ENCODE measurements at regions not wholly inside any gene's neighbourhood (a gene's known extent, or its start where the extent isn't known, plus 50 kb on each side); places are given as distances from the start of the nearest gene placed in this dataset.
"Not testable (repeated sequence)": the region's sequence is repeated elsewhere in the genome, so short reads cannot be mapped to it uniquely, and the experiment has no call there.

GRCh38 chr2:21194147-21194546 is 70.4 kb downstream of the TDRD15 start:
- no peak for DNase-seq (ENCODE audit: low read depth, low spot score)

GRCh38 chr2:21194858-21195271 is 71.1 kb downstream of the TDRD15 start:
- DNase-seq (ENCODE audit: low read depth, low spot score) = no peak

GRCh38 chr2:21195326-21195725 is 71.6 kb downstream of the TDRD15 start:
- DNase-seq (ENCODE audit: low read depth, low spot score) = no peak

GRCh38 chr2:21198637-21199036 is 74.9 kb downstream of the TDRD15 start:
- no peak for DNase-seq (ENCODE audit: low read depth, low spot score)

DNA sequence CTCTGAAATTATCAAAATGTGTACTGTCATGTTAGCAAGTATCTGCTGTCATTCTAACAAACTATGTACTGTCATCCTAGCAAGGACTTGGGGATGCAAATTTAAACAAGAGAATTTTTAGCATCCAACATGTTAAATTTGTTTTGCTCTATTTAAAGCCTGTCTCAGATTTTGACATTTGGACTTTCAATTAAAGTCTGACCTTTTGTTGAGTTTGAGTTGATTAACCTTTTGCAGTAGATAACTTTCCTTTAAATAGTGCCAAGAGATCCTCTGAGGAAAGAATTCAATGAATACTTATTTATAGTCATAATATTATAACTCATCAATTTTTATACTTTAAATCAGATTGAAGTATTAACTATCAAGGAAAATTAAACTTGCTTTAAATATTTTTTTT is 80.2 kb downstream of the TDRD15 start:
- no peak for DNase-seq (ENCODE audit: low read depth, low spot score)

- DNase-seq (ENCODE audit: low read depth, low spot score) = not testable (repeated sequence)
These were observed 90.3 kb downstream of the TDRD15 start for GRCh38 chr2:21214085-21214484.

DNA sequence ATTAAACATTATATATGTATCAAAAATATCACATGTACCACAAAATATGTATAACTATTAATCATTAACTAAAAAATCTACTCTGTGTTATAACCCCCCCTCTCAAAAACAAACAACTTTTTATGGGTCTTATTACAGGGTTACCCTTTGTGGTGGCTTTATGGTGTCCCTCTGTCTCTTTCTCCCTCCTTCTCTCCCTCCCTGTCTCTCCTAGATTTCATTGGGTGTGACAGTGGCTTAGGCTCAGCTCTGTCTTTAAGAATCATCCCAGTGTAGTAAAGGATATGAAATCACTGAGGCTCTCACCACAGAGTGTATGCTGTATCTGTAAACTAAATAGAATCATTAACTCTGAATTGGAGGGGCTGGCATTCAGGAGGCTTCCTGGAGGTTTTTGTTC is 93.7 kb downstream of the TDRD15 start:
- DNase-seq (ENCODE audit: low read depth, low spot score) = no peak

DNA sequence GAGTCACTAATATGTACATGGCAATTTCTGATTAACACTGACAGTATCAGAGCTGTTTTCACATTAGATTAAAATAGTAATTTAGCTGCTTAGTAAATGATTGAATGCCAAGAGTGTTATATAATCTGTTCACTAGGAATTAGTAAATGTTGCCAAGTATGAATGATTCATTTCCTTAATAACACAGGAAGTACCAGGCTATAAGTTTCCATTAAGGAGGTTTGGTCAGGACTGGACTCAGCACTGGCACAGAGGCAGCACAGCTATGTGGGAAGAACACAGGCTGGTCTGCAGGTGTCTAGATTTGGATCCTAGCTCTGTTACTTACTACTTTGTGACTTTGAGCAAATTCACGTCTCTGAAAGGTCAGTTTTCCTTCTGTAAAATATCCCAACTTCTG is 97.2 kb downstream of the TDRD15 start:
- no peak for DNase-seq (ENCODE audit: low read depth, low spot score)

- DNase-seq (ENCODE audit: low read depth, low spot score) = no peak
These were observed 99.8 kb downstream of the TDRD15 start for GRCh38 chr2:21223618-21224017.

- DNase-seq (ENCODE audit: low read depth, low spot score) = no peak
These were observed 104.5 kb downstream of the TDRD15 start for GRCh38 chr2:21228041-21228895.

DNA sequence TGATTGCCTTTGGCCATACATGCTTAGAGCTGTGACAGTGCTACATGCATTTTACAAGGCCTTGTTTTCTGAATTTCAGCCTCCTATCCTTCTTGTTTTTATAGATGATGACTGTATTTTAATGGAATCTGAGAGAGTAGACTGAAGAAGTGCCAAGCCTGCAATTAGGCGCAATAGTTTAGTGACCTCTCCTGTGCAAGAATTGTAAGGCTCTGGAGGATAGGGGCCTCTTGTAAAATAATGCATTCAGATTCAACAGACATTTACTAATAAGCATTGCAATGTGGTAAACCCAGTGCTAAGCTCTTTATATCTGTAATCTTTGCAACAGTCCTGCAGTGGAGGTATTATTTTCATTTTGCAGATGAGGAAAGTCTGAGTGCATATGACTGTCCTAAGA is 105.5 kb downstream of the TDRD15 start:
- no peak for DNase-seq (ENCODE audit: low read depth, low spot score)

DNA sequence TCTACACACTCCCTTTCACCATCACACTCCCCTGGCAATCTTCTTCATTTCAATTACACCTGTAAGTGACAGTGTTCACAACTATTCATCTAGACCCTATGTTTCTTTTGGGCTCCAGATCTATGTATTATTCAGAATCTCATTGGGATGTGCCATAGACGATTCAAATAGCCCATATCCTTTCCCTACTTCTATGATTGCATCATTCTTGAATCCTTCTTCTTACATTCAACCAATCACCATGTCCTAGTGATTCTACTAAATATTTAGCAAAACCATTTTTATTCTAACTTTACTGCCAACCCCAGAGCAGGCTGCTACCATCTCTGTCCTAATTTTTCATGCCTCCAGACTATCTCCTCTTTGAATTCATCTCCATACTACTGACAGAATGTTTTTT is 106.4 kb downstream of the TDRD15 start:
- DNase-seq (ENCODE audit: low read depth, low spot score) = no peak

DNA sequence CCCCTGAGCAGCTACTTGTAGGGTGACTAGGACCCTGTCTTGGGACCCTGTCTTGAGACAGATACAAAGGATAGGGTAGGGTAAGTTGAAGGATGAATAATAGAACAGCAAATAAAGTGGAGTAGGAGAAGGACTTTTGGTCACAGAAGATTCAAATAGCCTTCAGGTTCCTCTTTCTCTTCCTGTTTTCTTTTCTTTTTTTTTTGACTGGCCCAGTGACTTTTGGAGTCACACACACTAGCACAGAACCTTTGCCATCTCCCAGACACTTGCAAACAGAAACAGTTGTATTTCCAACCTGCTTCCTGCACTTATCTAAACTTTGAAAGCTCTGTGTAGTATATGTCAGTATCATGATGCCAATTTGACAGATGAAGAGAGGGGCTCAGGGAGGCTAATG is 108.2 kb downstream of the TDRD15 start:
- DNase-seq (ENCODE audit: low read depth, low spot score) = no peak

GRCh38 chr2:21233194-21233593 is 109.4 kb downstream of the TDRD15 start:
- no peak for DNase-seq (ENCODE audit: low read depth, low spot score)

DNA sequence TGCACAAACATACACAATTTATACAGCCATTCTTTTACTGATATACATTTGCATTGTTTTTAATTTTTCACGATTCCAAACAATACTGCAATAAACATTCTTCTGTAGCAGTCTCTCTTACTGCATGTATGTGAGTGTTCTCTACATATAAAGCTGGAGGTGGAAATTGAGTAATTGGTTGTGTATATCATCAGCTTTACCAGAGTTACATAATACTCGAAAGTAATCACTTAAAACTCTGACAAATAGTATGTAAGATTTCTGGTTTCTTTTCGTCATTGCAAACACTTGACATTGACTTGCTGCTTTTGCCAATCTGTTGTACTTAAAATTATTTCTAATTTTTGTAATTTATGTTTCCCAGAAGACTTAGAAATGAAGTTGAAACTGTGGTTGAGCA is 110.2 kb downstream of the TDRD15 start:
- DNase-seq (ENCODE audit: low read depth, low spot score) = no peak

- no peak for DNase-seq (ENCODE audit: low read depth, low spot score)
These were observed 110.8 kb downstream of the TDRD15 start for GRCh38 chr2:21234464-21235120.

- DNase-seq (ENCODE audit: low read depth, low spot score) = not testable (repeated sequence)
These were observed 116.0 kb downstream of the TDRD15 start for GRCh38 chr2:21239749-21240148.

DNA sequence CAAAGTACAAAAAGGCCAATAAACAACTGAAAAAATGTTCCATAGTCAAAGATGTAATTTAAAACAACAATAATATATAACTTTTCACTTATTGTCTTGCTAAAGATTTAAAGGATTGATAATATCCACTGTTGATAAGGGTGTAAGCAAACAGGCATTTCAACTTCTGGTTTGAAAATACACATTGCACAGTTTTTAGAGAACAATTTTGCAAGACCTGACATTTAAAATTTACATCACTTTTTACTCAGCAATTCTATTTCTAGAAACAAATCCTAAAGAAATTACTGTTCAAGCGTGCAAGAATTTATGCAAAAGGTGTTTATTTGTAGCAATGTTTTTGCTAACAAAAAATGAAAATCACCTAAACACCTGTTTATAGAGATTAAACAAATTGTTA is 120.4 kb downstream of the TDRD15 start:
- no peak for DNase-seq (ENCODE audit: low read depth, low spot score)

GRCh38 chr2:21245565-21245964 is 121.8 kb downstream of the TDRD15 start:
- no peak for DNase-seq (ENCODE audit: low read depth, low spot score)

- no peak for DNase-seq (ENCODE audit: low read depth, low spot score)
These were observed 125.6 kb downstream of the TDRD15 start for GRCh38 chr2:21249367-21249766.

GRCh38 chr2:21250673-21251072 is 126.9 kb downstream of the TDRD15 start:
- DNase-seq (ENCODE audit: low read depth, low spot score) = no peak

GRCh38 chr2:21251216-21251980 is 127.6 kb downstream of the TDRD15 start:
- no peak for DNase-seq (ENCODE audit: low read depth, low spot score)

Data from astrocyte of the hippocampus (primary cell).